ENCODE measurements at regions not wholly inside any gene's neighbourhood (a gene's known extent, or its start where the extent isn't known, plus 50 kb on each side); places are given as distances from the start of the nearest gene placed in this dataset.

- TF ChIP-seq CTCF (IDR thresholded peaks at IDR 0.05; ENCODE audit: low read length) (no peak), EZH2 (IDR thresholded peaks at IDR 0.05; ENCODE audit: borderline replicate concordance, low read length) (no peak)
These were observed 208.0 kb upstream of the SASH1 start for GRCh38 chr6:148134592-148134991.

Measured in OCI-LY1 (cell line).